Aorta (tissue), 5 donors: ENCODE measurements at regions not wholly inside any gene's neighbourhood (a gene's known extent, or its start where the extent isn't known, plus 50 kb on each side); places are given as distances from the start of the nearest gene placed in this dataset.
"Not testable (repeated sequence)": the region's sequence is repeated elsewhere in the genome, so short reads cannot be mapped to it uniquely, and the experiment has no call there.

Experiments used
- ATAC-seq: fragments of 200-7000 bp; cut with Tn5 transposase; one replicate; pipeline ENCODE4 v1.9.1; 2022; ENCODE audit warnings: moderate library complexity; ENCODE audit not compliant: low FRiP score
- DNase-seq, 2 donors: peaks; one replicate each; pipeline ENCODE4 v3.0.0-alpha.2; 2020
- H3K27ac ChIP-seq, 2 donors: one replicate each; pipeline ENCODE4 v1.5.1; 2013; ENCODE audit warnings: low read length in 2 of 2, mild to moderate bottlenecking in 2 of 2, moderate library complexity in 2 of 2, control low read depth in 1 of 2, inconsistent platforms in 1 of 2, low read depth in 1 of 2
- H3K27me3 ChIP-seq, 2 donors: one replicate each; pipeline ENCODE4 v1.6.1; 2013; ENCODE audit warnings: control low read depth in 1 of 2, low read length in 1 of 2, mild to moderate bottlenecking in 1 of 2, moderate library complexity in 1 of 2; ENCODE audit not compliant: insufficient read depth in 2 of 2, control insufficient read depth in 1 of 2
- H3K36me3 ChIP-seq, 2 donors: one replicate each; pipeline ENCODE4 v1.6.1; 2013; ENCODE audit warnings: control low read depth in 1 of 2, low read length in 1 of 2, mild to moderate bottlenecking in 1 of 2; ENCODE audit not compliant: insufficient read depth in 2 of 2, control insufficient read depth in 1 of 2
- H3K4me1 ChIP-seq, 2 donors: one replicate each; pipeline ENCODE4 v1.6.1; 2013; ENCODE audit warnings: low read length in 2 of 2, control low read depth in 1 of 2, mild to moderate bottlenecking in 1 of 2, moderate library complexity in 1 of 2; ENCODE audit not compliant: insufficient read depth in 2 of 2, control insufficient read depth in 1 of 2
- H3K4me3 ChIP-seq, 2 donors: one replicate each; pipeline ENCODE4 v1.5.1; 2013; ENCODE audit warnings: low read length in 2 of 2, control low read depth in 1 of 2, mild to moderate bottlenecking in 1 of 2
- H3K9me3 ChIP-seq: one replicate; pipeline ENCODE4 v1.6.1; 2013; ENCODE audit warnings: mild to moderate bottlenecking, low read length; ENCODE audit not compliant: control insufficient read depth
- WGBS, 2 donors: extraction: QIAGEN DNeasy Blood & Tissue Kit; methylation state at CpG; one replicate each; pipeline ENCODE4 v1.1.7; 2013; 5-methylcytosine and 5-hydroxymethylcytosine counted together
- intact Hi-C, 2 donors: fragments of 100-400 bp; cut with DNase I; formaldehyde crosslinking; loops; one replicate each; pipeline versions ENCODE4 v1.14.2 to v1.15.0; 2022
- donor health status: healthy with polysubstance abuse.
- donor health status: Bipolar disorder and iron deficiency.
- donor health status: DM: no; HTN: no; CAD: no.
- donor health status: DM: no; HTN: no; CAD: no.
- donor health status: DM: yes; HTN: yes; CAD: no.

DNA sequence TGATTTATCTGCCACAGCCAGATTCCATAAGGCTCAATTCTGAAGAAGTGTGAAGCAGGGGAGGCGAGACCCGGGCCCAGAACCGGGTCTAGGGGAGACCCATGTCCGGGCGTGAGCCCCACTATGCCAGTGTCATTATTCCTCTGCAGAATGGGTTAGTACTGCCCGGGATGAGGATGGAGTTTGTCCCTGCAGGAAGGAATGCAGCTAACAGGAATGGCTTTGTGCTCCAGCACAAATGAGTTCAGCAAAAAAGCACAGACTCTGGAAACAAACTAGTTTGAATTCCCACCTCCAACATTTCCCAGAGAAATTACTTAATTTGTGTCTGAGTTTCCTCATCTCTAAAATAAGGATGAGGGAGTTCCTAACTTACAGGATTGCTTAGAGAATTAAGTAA is 202.9 kb downstream of the SYK start:
- Histone ChIP-seq H3K27me3 (no peaks in the 10 kb centered on the region), H3K4me3 (no peak overlapping the region), H3K36me3 (no peaks in the 10 kb centered on the region), H3K4me1 (peaks cover 0 to 1% of the 10 kb centered on the region in 2 donors), H3K9me3 (no peaks in the 10 kb centered on the region), H3K27ac (no peak overlapping the region)
- 82 to 83% methylated on average over 6 of the region's 6 CpGs for WGBS, 2 donors
- ATAC-seq (no peak), DNase-seq (no peak)
- intact Hi-C loops: no loop called here

DNA sequence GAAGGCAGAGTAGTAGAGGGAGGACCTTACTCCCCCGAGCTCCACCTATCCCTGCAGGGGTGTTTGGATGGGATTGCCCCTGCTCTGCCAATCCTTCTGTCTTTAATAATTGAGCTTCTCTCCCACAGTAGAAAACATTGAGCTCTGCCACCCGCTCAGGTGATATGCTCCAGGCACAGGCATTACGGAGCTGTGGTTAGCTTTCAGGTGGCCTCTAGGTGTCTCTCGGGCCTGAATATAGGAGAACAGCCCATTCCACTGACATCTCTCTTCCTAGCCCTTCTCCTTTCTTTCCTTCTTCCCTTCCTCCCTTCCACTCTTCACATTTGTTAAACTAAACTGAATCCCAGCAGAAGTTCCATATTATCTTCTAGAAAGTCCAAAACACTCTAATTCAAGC is 203.4 kb downstream of the SYK start:
- Histone ChIP-seq H3K9me3 (no peaks in the 10 kb centered on the region), H3K27ac (no peak overlapping the region), H3K36me3 (no peaks in the 10 kb centered on the region), H3K4me1 (no peaks in the 10 kb centered on the region), H3K4me3 (no peak overlapping the region), H3K27me3 (no peaks in the 10 kb centered on the region)
- WGBS, 2 donors: 91 to 94% methylated on average over 4 of the region's 4 CpGs
- ATAC-seq: no peak
- DNase-seq: no peak
- intact Hi-C loops: no loop called here

DNA sequence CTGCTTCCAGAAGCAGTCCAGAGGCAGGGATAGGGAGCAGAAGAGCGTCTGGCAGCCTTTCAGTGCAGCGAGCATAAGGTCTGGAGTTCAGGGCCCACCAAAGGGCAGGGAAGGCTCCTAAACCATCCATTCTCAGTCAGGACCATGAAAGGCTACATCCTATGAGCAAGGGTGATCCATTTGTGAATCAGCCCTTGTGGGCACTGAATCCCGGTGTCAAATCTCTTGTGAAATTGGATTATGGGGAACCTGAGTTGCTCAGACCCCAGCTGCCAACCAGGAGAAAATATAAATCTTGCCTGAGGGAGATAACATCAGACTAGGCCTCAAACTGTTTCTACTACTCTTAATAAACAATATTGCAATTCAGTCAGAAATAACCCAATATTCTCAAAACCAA is 204.4 kb downstream of the SYK start:
- ATAC-seq (no peak), DNase-seq (no peak)
- intact Hi-C loops: loop anchor here in 1 of 2 donors (2.0 kb wide), 1 partner anchor 79 kb away; no protein-coding TSS in a partner anchor
- Histone ChIP-seq H3K27me3 (no peaks in the 10 kb centered on the region), H3K4me1 (no peaks in the 10 kb centered on the region), H3K4me3 (no peak overlapping the region), H3K27ac (no peak overlapping the region), H3K36me3 (no peaks in the 10 kb centered on the region), H3K9me3 (no peaks in the 10 kb centered on the region)
- 92 to 97% methylated on average over 3 of the region's 3 CpGs for WGBS, 2 donors

DNA sequence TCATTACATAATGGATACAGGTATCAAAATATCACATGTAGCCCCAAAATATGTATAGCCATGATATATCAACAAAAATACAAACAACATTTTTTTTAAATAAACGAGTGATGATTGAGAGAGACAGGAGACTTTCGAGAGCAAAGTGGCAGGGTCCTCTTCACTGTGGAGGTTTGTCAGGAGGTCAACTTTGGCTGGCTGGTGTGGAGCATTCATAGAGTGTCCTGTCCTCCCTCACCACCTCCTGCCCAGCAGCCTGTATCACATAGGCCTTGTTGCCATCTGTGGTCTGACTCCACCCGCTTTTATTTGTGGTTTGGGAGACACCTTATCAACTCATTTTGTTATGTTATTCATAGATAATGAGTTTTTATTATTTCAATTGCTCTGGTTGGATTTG is 206.9 kb downstream of the SYK start:
- no peaks in the 10 kb centered on the region for H3K4me1 ChIP-seq
- WGBS, 2 donors: 90 to 93% methylated on average over 3 of the region's 3 CpGs
- peaks cover 2% of the 10 kb centered on the region for H3K9me3 ChIP-seq
- H3K36me3 ChIP-seq: no peaks in the 10 kb centered on the region
- no peak overlapping the region for H3K4me3 ChIP-seq
- H3K27ac ChIP-seq: no peak overlapping the region
- DNase-seq: no peak
- intact Hi-C loops: no loop called here
- H3K27me3 ChIP-seq: no peaks in the 10 kb centered on the region
- no peak for ATAC-seq

DNA sequence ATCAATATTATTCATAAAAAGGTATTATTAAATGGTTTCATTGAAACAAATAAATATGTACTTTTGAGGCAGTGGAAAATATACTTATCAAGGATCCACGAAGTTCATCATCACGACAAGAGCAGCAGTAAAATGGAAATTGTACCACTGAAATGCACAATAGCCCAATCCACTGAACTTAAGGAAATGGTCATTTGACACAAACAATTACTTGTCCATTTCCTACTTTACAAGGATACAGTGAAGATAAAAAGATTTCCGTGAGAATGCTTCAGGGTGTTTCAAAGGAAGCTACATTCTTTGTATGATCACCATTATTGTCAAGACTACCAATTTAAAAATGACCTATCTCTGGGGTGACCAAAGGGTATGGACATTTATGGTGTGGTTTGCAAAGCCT is 210.3 kb downstream of the SYK start:
- H3K36me3 ChIP-seq: no peaks in the 10 kb centered on the region
- H3K27me3 ChIP-seq: no peaks in the 10 kb centered on the region
- intact Hi-C loops: no loop called here
- no peak overlapping the region for H3K4me3 ChIP-seq
- no peaks in the 10 kb centered on the region for H3K4me1 ChIP-seq
- H3K27ac ChIP-seq: no peak overlapping the region
- WGBS, 2 donors: 59 to 64% methylated on average over 3 of the region's 3 CpGs
- DNase-seq (no peak), ATAC-seq (no peak)
- peaks cover 2% of the 10 kb centered on the region for H3K9me3 ChIP-seq

DNA sequence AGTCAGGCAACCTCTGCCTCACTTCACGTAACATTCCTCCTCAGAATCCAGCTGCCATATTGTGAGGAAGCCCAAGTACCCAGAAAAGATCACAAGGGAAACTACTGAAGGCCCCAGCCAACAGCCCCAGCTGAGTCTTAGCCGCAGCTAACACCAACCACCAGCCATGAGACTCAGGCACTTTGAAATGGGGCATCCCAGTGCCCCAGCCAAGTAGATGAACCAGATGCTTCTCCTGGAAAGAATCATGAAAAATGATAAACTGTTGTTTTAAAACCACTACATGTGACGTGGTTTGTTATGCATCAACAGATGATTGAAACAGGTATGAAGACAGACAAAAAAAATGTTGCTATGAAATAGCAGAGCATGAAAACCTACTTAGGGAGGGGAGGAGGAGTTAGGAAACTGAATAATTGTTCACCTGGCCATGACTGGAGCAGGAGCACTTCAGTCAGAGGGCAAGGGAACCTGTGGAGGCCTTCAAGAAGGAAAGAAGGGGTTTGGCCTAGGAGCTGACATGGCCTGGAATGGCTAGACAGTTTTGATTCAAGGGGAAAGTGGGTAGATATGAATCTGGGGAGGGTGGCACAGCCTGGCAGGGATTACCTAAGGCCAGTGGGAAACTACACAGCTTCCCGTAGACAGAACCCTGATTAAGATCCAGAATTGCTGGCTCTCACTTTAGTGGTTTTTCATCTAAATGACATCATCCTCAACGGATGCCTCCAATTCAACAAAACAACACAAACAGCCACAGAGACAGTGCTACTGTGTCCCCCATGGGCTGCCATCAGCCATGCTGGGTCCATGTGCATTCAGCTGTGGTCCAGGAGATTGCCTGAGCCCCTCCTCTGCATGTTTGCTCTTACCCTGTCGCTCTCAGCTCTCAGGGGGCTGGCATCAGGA is 211.6 kb downstream of the SYK start:
- 94 to 97% methylated on average over 6 of the region's 6 CpGs for WGBS, 2 donors

DNA sequence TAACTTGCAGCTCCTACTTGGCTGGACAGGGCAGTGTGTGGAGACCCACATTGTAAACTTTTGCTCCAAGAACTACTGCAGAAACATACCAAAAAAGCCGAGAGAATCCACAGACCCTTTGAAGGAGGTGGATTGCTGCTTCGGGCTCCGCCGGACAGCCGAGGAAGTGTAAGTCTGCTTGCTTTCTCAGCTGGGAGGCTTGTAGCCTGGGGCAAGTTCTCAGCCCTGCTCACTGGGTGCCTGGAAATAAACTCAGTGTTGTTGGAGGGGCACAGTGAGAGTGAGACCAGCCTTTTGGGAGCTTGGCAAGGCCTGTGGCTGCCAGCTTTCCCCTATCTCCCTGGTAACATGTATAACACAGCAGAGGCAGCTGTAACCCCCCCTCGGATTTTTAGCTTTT is 215.6 kb downstream of the SYK start:
- DNase-seq (no peak), ATAC-seq (no peak)
- Histone ChIP-seq H3K36me3 (no peaks in the 10 kb centered on the region), H3K4me1 (no peaks in the 10 kb centered on the region), H3K27ac (no peak overlapping the region), H3K9me3 (peaks cover 4% of the 10 kb centered on the region), H3K27me3 (no peaks in the 10 kb centered on the region), H3K4me3 (no peak overlapping the region)
- 82 to 90% methylated on average over 6 of the region's 6 CpGs for WGBS, 2 donors
- intact Hi-C loops: no loop called here

More for the DNA sequence above, 211.6 kb downstream of the SYK start:
- H3K4me1 ChIP-seq: no peaks in the 10 kb centered on the region
- ATAC-seq (no peak), DNase-seq (no peak)
- H3K36me3 ChIP-seq: no peaks in the 10 kb centered on the region
- intact Hi-C loops: no loop called here
- H3K9me3 ChIP-seq: peaks cover 4% of the 10 kb centered on the region
- no peak overlapping the region for H3K4me3 ChIP-seq
- H3K27me3 ChIP-seq: no peaks in the 10 kb centered on the region
- no peak overlapping the region for H3K27ac ChIP-seq

DNA sequence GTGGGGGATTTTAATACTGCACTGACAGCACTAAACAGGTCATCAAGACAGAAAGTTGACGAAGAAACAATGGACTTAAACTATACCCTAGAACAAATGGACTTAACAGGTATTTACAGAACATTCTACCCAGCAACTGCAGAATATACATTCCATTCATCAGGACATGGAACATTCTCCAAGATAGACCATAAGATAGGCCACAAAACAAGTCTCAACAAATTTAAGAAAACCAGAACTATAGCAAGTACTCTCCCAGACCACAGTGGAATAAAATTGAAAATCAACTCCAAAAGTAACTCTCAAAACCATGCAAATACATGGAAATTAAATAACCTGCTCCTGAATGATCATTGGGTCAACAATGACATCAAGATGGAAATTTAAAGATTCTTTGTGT is 218.3 kb downstream of the SYK start:
- H3K27me3 ChIP-seq, intact Hi-C loops, H3K9me3 ChIP-seq, H3K27ac ChIP-seq, H3K36me3 ChIP-seq, DNase-seq, H3K4me1 ChIP-seq, ATAC-seq, H3K4me3 ChIP-seq: not testable (repeated sequence)
- WGBS, 2 donors: 91 to 94% methylated on average over 1 of the region's 1 CpG

DNA sequence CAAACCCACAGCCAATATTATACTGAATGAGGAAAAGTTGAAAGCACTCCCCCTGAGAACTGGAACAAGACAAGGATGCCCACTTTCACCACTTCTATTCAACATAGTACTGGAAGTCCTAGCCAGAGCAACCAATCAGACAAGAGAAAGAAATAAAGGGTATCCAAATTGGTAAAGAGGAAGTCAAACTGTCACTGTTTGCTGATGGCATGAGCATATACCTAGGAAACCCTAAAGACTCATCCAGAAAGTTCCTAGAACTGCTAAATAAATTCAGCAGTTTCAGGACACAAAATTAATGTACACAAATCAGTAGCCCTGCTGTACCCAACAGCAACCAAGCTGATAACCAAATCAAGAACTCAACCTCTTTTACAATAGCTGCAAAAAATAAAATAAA is 220.0 kb downstream of the SYK start:
- H3K27ac ChIP-seq, H3K27me3 ChIP-seq, H3K9me3 ChIP-seq, intact Hi-C loops, ATAC-seq, DNase-seq, H3K36me3 ChIP-seq, H3K4me3 ChIP-seq, H3K4me1 ChIP-seq: not testable (repeated sequence)
